Activated CD8-positive, alpha-beta memory T cell treated with anti-CD3 and anti-CD28 coated beads, Interleukin-2, amount 50 U/mL, for 24 hours (primary cell): ENCODE measurements at regions not wholly inside any gene's neighbourhood (a gene's known extent, or its start where the extent isn't known, plus 50 kb on each side); places are given as distances from the start of the nearest gene placed in this dataset.

ENCODE experiments used
- DNase-seq: peaks from one replicate; pipeline ENCODE4 v3.0.0-alpha.2; 2020; ENCODE audit errors: extremely low read depth

DNA sequence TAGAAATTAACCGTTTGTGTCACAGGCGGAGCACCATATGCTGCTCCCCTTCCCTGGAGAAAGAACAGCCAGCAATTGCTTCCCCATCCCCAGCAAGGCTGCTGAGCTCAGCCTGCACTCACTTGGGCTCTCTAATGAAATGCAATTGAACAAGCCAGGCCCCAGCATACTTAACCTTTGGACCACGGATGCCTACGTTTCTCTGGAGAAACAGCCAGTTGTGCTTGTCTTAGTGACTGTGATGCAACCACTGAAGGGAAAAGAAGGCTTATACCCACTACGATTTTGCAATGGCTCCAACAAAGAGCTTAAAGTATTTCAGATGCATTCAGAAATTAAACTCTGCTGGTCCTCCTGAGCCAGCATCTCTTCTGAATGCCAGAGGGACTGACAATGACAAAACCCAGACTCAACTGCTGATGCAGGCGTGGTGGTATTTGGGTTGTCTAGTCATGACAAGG, 51.3 kb upstream of the SESN3 start:
- DNase-seq: no peak
